GM12878 (cell line): ENCODE measurements at regions not wholly inside any gene's neighbourhood (a gene's known extent, or its start where the extent isn't known, plus 50 kb on each side); places are given as distances from the start of the nearest gene placed in this dataset.

ENCODE experiments used
- ATAC-seq: fragments of 200-7000 bp; cut with Tn5 transposase; 3 replicates; pipeline ENCODE4 v1.9.1; 2020; ENCODE audit warnings: mild to moderate bottlenecking, moderate library complexity
- BruUV-seq: library from RNA; stranded (reverse); fragments of 400-500 nt; replicated peaks from 2 replicates; lab custom pipeline; 2021; lab: Mats Ljungman, UMichigan
- CTCF ChIA-PET: fragments of 300-600 bp; sonication (Branson Sonifier 250); formaldehyde crosslinking; extraction: SDS; loops from one replicate; lab custom pipeline; 2021; ENCODE audit warnings: inconsistent platforms; lab: Yijun Ruan, JAX
- POLR2A ChIA-PET: fragments of 350-600 bp; formaldehyde crosslinking; extraction: SDS; loops from one replicate; lab custom pipeline; 2021; ENCODE audit warnings: inconsistent platforms; lab: Charles Lee
- RAD21 ChIA-PET: fragments of 300-600 bp; sonication (Branson Sonifier 250); formaldehyde crosslinking; loops from one replicate; lab custom pipeline; 2023; ENCODE audit warnings: antibody characterized with exemption; ENCODE audit not compliant: unreplicated experiment; lab: Charles Lee
- SMC1A ChIA-PET: fragments of 300-600 bp; sonication (Branson Sonifier 250); formaldehyde crosslinking; loops from one replicate; lab custom pipeline; 2023; ENCODE audit not compliant: unreplicated experiment, uncharacterized antibody; lab: Charles Lee
- DNase-seq: peaks from one replicate; pipeline ENCODE4 v3.0.0-alpha.2; 2011; ENCODE audit warnings: low read depth, low spot score
- FAIRE-seq: peaks from 3 replicates; lab custom pipeline; 2011; peaks lifted over from hg19 to GRCh38; lab: Jason Lieb, UNC
- H2AFZ ChIP-seq: 2 replicates; pipeline ENCODE4 v1.6.0; 2011; ENCODE audit warnings: low read depth, low read length, control low read depth; ENCODE audit not compliant: control insufficient read depth
- H3K27ac ChIP-seq: 2 replicates; pipeline ENCODE4 v1.5.1; 2011; ENCODE audit warnings: control low read depth; ENCODE audit not compliant: control insufficient read depth, insufficient read depth
- H3K27me3 ChIP-seq, 2 experiments: replicated peaks in 1 of 2; 2 replicates each; pipeline versions ENCODE4 v1.6.0 to v1.6.1; 2011; ENCODE audit warnings: low read length in 1 of 2; ENCODE audit not compliant: control insufficient read depth in 2 of 2, insufficient read depth in 2 of 2
- H3K36me3 ChIP-seq, 2 experiments: 2 replicates each; pipeline ENCODE4 v1.5.1; 2011; ENCODE audit warnings: low read length in 1 of 2; ENCODE audit not compliant: control insufficient read depth in 2 of 2, insufficient read depth in 2 of 2
- H3K4me1 ChIP-seq: 2 replicates; pipeline ENCODE4 v1.6.1; 2011; ENCODE audit warnings: mild to moderate bottlenecking, low read length, moderate library complexity, mixed read lengths; ENCODE audit not compliant: control insufficient read depth, insufficient read depth
- H3K4me2 ChIP-seq: 2 replicates; pipeline ENCODE4 v1.6.0; 2011; ENCODE audit warnings: control low read depth; ENCODE audit not compliant: control insufficient read depth, insufficient read depth
- H3K4me3 ChIP-seq: fragments of 200-600 bp; sonication (generic); 2 replicates; pipeline ENCODE4 v1.5.1; 2016
- H3K79me2 ChIP-seq: 2 replicates; pipeline ENCODE4 v1.6.0; 2011; ENCODE audit warnings: low read length; ENCODE audit not compliant: control insufficient read depth, insufficient read depth
- H3K9ac ChIP-seq: 2 replicates; pipeline ENCODE4 v1.8.0; 2011; ENCODE audit warnings: low read length, control low read depth, mixed read lengths; ENCODE audit not compliant: control insufficient read depth, insufficient read depth
- H3K9me3 ChIP-seq: replicated peaks from 3 replicates; pipeline ENCODE4 v1.5.1; 2011; ENCODE audit warnings: mild to moderate bottlenecking, low read length; ENCODE audit not compliant: control insufficient read depth, insufficient read depth
- H4K20me1 ChIP-seq: 2 replicates; pipeline ENCODE4 v1.6.0; 2011; ENCODE audit not compliant: control insufficient read depth, insufficient read depth
- FOS ChIP-seq: IDR thresholded peaks from 3 replicates; pipeline ENCODE4 v1.6.1; 2011; ENCODE audit warnings: borderline replicate concordance; ENCODE audit not compliant: insufficient read length; ENCODE audit errors: extremely low read depth
- IKZF2 ChIP-seq, 2 experiments: fragments of 450-650 bp; IDR thresholded peaks; 2 replicates each; pipeline ENCODE4 v1.6.1; 2017; ENCODE audit warnings: mild to moderate bottlenecking in 2 of 2, moderate library complexity in 2 of 2
- NFYA ChIP-seq: IDR thresholded peaks from 2 replicates; pipeline ENCODE4 v1.6.1; 2011; ENCODE audit warnings: low read depth, mild to moderate bottlenecking, low read length, improper control_type of control experiment, borderline replicate concordance
- NR2C1 ChIP-seq: fragments of 450-650 bp; IDR thresholded peaks from 2 replicates; pipeline ENCODE4 v1.6.1; 2017; ENCODE audit warnings: antibody characterized with exemption, mild to moderate bottlenecking, moderate library complexity
- NRF1 ChIP-seq: conservative IDR thresholded peaks from 2 replicates; pipeline ENCODE4 v1.6.1; 2011; ENCODE audit warnings: mild to moderate bottlenecking, low read depth, low read length, improper control_type of control experiment
- PAX5 ChIP-seq: IDR thresholded peaks from 2 replicates; pipeline ENCODE4 v1.6.1; 2011; ENCODE audit warnings: low read depth, low read length, borderline replicate concordance
- PML ChIP-seq: IDR thresholded peaks from 2 replicates; pipeline ENCODE4 v1.6.1; 2012; ENCODE audit warnings: low read length, inconsistent platforms
- POU2F2 ChIP-seq: IDR thresholded peaks from 3 replicates; pipeline ENCODE4 v1.6.1; 2011; ENCODE audit warnings: low read depth, mild to moderate bottlenecking, low read length, borderline replicate concordance
- RCOR1 ChIP-seq: conservative IDR thresholded peaks from 2 replicates; pipeline ENCODE4 v1.6.1; 2012; ENCODE audit warnings: low read depth, low read length, improper control_type of control experiment
- TCF7 ChIP-seq: IDR thresholded peaks from 2 replicates; pipeline ENCODE4 v1.6.1; 2014; ENCODE audit warnings: antibody characterized with exemption, borderline replicate concordance
- ZSCAN29 ChIP-seq: fragments of 450-650 bp; IDR thresholded peaks from 2 replicates; pipeline ENCODE4 v1.6.1; 2017; ENCODE audit warnings: mild to moderate bottlenecking, moderate library complexity
- WGBS: methylation state at CpG from one replicate; pipeline ENCODE4 v1.1.6; 2016; ENCODE audit warnings: low lambda C conversion rate; ENCODE audit not compliant: insufficient replicate concordance, insufficient coverage; ENCODE audit errors: missing lambda C conversion rate; 5-methylcytosine and 5-hydroxymethylcytosine counted together
- in situ Hi-C: fragments of 300-500 bp; cut with MboI; formaldehyde crosslinking; loops from 9 replicates; pipeline ENCODE4 v1.14.3; 2018; ENCODE audit warnings: mixed read lengths
- intact Hi-C: fragments of 100-400 bp; cut with micrococcal nuclease; formaldehyde crosslinking; loops from one replicate; pipeline ENCODE4 v1.14.2; 2022; ENCODE audit not compliant: unreplicated experiment
- TF ChIP-seq, protein P1 (sequence below): fragments of 450-650 bp; IDR thresholded peaks from 2 replicates; pipeline ENCODE4 v1.6.1; 2017; ENCODE audit warnings: antibody characterized with exemption, mild to moderate bottlenecking, moderate library complexity
- TF ChIP-seq, protein P2 (sequence below): IDR thresholded peaks from 2 replicates; pipeline ENCODE4 v1.6.1; 2012; ENCODE audit warnings: low read depth, low read length, improper control_type of control experiment
- TF ChIP-seq, protein P3 (sequence below): fragments of 450-650 bp; IDR thresholded peaks from 2 replicates; pipeline ENCODE4 v1.6.1; 2017; ENCODE audit warnings: mild to moderate bottlenecking
- TF ChIP-seq, protein P4 (sequence below): IDR thresholded peaks from 2 replicates; pipeline ENCODE4 v1.6.1; 2011; ENCODE audit warnings: borderline replicate concordance, low read depth, mild to moderate bottlenecking, moderate library complexity, low read length; ENCODE audit not compliant: insufficient read depth, poor library complexity, severe bottlenecking
- TF ChIP-seq, protein P5 (sequence below): fragments of 450-650 bp; IDR thresholded peaks from 2 replicates; pipeline ENCODE4 v1.6.1; 2017; ENCODE audit warnings: mild to moderate bottlenecking, low read depth, inconsistent platforms; ENCODE audit not compliant: poor library complexity, severe bottlenecking

DNA sequence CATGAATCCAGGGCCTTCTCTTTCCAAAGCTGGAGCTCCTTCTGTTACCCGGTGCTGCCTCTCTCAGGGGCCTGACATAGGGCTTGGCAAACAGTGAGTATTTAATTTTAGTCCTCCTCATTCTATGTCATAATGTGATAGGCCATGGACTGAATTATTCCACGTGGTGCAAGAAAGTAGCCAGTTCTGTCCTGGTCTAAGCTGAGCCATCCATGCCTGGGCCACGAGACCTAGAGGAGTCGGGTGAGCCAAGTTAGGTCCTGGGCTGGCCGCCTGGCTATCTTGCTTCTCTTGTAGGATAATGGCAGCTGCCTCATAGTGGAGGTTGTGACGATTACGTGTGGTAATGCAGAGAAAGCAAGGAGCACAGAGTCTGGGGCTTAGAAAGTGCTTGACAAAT, 170.6 kb downstream of the FAM43A start:
- intact Hi-C loops: no loop called here
- no peaks in the 10 kb centered on the region for H4K20me1 ChIP-seq
- H3K79me2 ChIP-seq: no peaks in the 10 kb centered on the region
- no peak overlapping the region for H3K4me3 ChIP-seq
- H3K9me3 ChIP-seq: no peaks in the 10 kb centered on the region
- H2AFZ ChIP-seq: no peak overlapping the region
- no peak overlapping the region for H3K27ac ChIP-seq
- in situ Hi-C loops: no loop called here
- FAIRE-seq (no peak), DNase-seq (no peak), ATAC-seq (no peak)
- ChIA-PET RAD21 (no interaction called here), SMC1A (no interaction called here), POLR2A (no interaction called here), CTCF (interaction anchor here (0.9 kb wide), 1 partner anchor 174 kb away, joined by 5 read pairs; no protein-coding TSS in a partner anchor)
- H3K36me3 ChIP-seq: no peaks in the 10 kb centered on the region
- no peak overlapping the region for H3K4me2 ChIP-seq
- BruUV-seq: no TSS peak
- 22% methylated on average over 7 of the region's 7 CpGs for WGBS
- H3K27me3 ChIP-seq: peaks cover 0 to 4% of the 10 kb centered on the region in 2 experiments; a peak in 2 of 4 replicates
- H3K4me1 ChIP-seq: no peaks in the 10 kb centered on the region
- no peak overlapping the region for H3K9ac ChIP-seq
- no peak for TF ChIP-seq PAX5
- TF ChIP-seq NR2C1: no peak
- TF ChIP-seq FOS: no peak
- TF ChIP-seq, protein P1, sequence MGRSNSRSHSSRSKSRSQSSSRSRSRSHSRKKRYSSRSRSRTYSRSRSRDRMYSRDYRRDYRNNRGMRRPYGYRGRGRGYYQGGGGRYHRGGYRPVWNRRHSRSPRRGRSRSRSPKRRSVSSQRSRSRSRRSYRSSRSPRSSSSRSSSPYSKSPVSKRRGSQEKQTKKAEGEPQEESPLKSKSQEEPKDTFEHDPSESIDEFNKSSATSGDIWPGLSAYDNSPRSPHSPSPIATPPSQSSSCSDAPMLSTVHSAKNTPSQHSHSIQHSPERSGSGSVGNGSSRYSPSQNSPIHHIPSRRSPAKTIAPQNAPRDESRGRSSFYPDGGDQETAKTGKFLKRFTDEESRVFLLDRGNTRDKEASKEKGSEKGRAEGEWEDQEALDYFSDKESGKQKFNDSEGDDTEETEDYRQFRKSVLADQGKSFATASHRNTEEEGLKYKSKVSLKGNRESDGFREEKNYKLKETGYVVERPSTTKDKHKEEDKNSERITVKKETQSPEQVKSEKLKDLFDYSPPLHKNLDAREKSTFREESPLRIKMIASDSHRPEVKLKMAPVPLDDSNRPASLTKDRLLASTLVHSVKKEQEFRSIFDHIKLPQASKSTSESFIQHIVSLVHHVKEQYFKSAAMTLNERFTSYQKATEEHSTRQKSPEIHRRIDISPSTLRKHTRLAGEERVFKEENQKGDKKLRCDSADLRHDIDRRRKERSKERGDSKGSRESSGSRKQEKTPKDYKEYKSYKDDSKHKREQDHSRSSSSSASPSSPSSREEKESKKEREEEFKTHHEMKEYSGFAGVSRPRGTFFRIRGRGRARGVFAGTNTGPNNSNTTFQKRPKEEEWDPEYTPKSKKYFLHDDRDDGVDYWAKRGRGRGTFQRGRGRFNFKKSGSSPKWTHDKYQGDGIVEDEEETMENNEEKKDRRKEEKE: no peak
- no peak for TF ChIP-seq IKZF2 (IDR thresholded peaks at IDR 0.05)
- TF ChIP-seq TCF7: no peak
- no peak for TF ChIP-seq PML
- TF ChIP-seq, protein P2, sequence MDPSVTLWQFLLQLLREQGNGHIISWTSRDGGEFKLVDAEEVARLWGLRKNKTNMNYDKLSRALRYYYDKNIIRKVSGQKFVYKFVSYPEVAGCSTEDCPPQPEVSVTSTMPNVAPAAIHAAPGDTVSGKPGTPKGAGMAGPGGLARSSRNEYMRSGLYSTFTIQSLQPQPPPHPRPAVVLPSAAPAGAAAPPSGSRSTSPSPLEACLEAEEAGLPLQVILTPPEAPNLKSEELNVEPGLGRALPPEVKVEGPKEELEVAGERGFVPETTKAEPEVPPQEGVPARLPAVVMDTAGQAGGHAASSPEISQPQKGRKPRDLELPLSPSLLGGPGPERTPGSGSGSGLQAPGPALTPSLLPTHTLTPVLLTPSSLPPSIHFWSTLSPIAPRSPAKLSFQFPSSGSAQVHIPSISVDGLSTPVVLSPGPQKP: no peak
- TF ChIP-seq, protein P3, sequence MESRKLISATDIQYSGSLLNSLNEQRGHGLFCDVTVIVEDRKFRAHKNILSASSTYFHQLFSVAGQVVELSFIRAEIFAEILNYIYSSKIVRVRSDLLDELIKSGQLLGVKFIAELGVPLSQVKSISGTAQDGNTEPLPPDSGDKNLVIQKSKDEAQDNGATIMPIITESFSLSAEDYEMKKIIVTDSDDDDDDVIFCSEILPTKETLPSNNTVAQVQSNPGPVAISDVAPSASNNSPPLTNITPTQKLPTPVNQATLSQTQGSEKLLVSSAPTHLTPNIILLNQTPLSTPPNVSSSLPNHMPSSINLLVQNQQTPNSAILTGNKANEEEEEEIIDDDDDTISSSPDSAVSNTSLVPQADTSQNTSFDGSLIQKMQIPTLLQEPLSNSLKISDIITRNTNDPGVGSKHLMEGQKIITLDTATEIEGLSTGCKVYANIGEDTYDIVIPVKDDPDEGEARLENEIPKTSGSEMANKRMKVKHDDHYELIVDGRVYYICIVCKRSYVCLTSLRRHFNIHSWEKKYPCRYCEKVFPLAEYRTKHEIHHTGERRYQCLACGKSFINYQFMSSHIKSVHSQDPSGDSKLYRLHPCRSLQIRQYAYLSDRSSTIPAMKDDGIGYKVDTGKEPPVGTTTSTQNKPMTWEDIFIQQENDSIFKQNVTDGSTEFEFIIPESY: no peak
- no peak for TF ChIP-seq ZSCAN29
- TF ChIP-seq NRF1: no peak
- TF ChIP-seq, protein P4, sequence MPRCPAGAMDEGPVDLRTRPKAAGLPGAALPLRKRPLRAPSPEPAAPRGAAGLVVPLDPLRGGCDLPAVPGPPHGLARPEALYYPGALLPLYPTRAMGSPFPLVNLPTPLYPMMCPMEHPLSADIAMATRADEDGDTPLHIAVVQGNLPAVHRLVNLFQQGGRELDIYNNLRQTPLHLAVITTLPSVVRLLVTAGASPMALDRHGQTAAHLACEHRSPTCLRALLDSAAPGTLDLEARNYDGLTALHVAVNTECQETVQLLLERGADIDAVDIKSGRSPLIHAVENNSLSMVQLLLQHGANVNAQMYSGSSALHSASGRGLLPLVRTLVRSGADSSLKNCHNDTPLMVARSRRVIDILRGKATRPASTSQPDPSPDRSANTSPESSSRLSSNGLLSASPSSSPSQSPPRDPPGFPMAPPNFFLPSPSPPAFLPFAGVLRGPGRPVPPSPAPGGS: no peak
- TF ChIP-seq POU2F2: no peak
- TF ChIP-seq RCOR1: no peak
- no peak for TF ChIP-seq NFYA
- TF ChIP-seq, protein P5, sequence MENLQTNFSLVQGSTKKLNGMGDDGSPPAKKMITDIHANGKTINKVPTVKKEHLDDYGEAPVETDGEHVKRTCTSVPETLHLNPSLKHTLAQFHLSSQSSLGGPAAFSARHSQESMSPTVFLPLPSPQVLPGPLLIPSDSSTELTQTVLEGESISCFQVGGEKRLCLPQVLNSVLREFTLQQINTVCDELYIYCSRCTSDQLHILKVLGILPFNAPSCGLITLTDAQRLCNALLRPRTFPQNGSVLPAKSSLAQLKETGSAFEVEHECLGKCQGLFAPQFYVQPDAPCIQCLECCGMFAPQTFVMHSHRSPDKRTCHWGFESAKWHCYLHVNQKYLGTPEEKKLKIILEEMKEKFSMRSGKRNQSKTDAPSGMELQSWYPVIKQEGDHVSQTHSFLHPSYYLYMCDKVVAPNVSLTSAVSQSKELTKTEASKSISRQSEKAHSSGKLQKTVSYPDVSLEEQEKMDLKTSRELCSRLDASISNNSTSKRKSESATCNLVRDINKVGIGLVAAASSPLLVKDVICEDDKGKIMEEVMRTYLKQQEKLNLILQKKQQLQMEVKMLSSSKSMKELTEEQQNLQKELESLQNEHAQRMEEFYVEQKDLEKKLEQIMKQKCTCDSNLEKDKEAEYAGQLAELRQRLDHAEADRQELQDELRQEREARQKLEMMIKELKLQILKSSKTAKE: no peak
